ENCODE measurements at regions not wholly inside any gene's neighbourhood (a gene's known extent, or its start where the extent isn't known, plus 50 kb on each side); places are given as distances from the start of the nearest gene placed in this dataset.

DNA sequence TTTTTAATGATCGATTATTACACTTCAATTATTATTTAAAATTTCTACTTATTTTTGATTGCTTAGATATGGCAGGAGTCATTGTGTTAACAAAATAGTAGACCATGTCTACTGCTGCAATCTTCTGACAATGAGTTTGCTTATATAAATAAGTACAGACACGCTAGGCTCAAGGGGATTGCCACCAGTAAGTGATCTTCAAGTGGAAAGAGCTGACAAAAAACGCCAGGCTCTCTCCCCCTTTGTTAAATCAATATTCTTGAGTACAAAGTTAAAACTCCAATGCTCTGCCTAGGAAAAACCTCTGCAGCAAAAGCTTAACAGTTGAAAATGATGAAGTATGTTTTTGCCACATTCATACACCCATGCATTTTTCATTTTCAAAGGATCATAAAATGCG lies 738.1 kb downstream of the HDGFL1 start:
- TF ChIP-seq CTCF (IDR thresholded peaks at IDR 0.05) (no peak), POLR2A (IDR thresholded peaks at IDR 0.05) (no peak)
- Histone ChIP-seq H3K4me3 (replicated peaks in 1 of 3) (no peak overlapping the region), H3K27me3 (no peaks in the 10 kb centered on the region), H3K36me3 (no peaks in the 10 kb centered on the region), H3K27ac (peak overlapping the region in 1 of 3 donors; percentile 5), H3K9me3 (no peaks in the 10 kb centered on the region), H3K4me1 (peaks cover 18 to 22% of the 10 kb centered on the region in 2 donors)
- DNase-seq, result peak; percentile 52 to 60
- intact Hi-C loops (cut with DNase I), result no loop called here
- WGBS, 2 donors, result 34 to 50% methylated on average over 4 of the region's 4 CpGs

GRCh38 chr6:23308166-23308565 lies 738.8 kb downstream of the HDGFL1 start:
- Histone ChIP-seq H3K36me3 (no peaks in the 10 kb centered on the region), H3K27ac (peak overlapping the region in 2 of 3 donors; percentile 5 to 28), H3K4me3 (replicated peaks in 1 of 3) (no peak overlapping the region), H3K9me3 (no peaks in the 10 kb centered on the region), H3K27me3 (no peaks in the 10 kb centered on the region), H3K4me1 (peaks cover 18 to 22% of the 10 kb centered on the region in 2 donors)
- no peak for TF ChIP-seq CTCF (IDR thresholded peaks at IDR 0.05)
- no peak for TF ChIP-seq POLR2A (IDR thresholded peaks at IDR 0.05)
- WGBS, 2 donors, result 33 to 35% methylated on average over 3 of the region's 3 CpGs
- DNase-seq, result peak; percentile 77 to 85
- intact Hi-C loops (cut with DNase I), result no loop called here

DNA sequence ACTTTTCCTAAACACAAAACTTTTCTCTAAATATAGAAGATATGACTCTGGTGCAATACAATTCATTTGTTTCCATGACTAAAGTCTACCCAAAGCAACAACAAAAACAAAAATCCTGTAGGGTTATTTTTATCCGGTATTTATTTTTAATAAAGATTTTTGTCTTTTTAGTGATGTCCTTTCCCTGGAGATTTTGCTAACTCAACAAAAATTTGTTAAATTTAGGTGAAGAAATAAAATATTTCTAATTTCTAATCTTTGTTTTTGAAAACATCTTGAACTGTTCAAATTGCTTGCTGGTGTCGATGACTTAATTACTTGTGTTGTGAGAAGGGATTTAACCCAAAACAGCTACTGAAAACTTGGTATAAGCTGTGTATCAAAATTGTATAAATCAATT lies 741.8 kb downstream of the HDGFL1 start:
- TF ChIP-seq POLR2A (IDR thresholded peaks at IDR 0.05), result no peak
- TF ChIP-seq CTCF (IDR thresholded peaks at IDR 0.05), result no peak
- intact Hi-C loops (cut with DNase I), result no loop called here
- Histone ChIP-seq H3K36me3 (no peaks in the 10 kb centered on the region), H3K4me3 (replicated peaks in 1 of 3) (no peak overlapping the region), H3K27me3 (no peaks in the 10 kb centered on the region), H3K9me3 (no peaks in the 10 kb centered on the region), H3K4me1 (peaks cover 12 to 21% of the 10 kb centered on the region in 2 donors), H3K27ac (no peak overlapping the region)
- WGBS, 2 donors, result 80 to 89% methylated on average over 2 of the region's 2 CpGs
- DNase-seq, result no peak

DNA sequence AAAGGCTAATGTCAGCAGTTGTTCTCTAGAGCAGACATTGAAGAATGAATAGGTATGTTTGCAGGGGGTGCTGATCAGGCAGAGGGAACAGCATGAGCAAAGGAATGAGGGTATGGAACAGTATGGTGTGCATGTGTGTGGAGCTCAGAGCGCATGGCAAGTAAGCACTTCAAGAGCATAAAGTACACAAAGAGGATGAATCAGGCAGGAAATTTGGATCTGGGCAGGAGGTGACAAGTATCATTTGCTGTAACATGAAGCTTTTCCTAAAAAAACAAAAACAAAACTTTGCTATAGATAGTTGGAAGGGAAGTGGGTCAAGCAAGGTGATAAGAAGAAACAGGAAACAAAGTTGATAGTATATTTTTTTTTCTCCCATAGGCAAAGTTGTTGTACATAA lies 746.8 kb downstream of the HDGFL1 start:
- H3K9me3 ChIP-seq, result no peaks in the 10 kb centered on the region
- no peaks in the 10 kb centered on the region for H3K27me3 ChIP-seq
- H3K4me3 ChIP-seq (replicated peaks in 1 of 3), result no peak overlapping the region
- TF ChIP-seq CTCF (IDR thresholded peaks at IDR 0.05), result no peak
- TF ChIP-seq POLR2A (IDR thresholded peaks at IDR 0.05), result no peak
- H3K27ac ChIP-seq, result no peak overlapping the region
- intact Hi-C loops (cut with DNase I), result no loop called here
- WGBS, 2 donors, result 45 to 88% methylated on average over 1 of the region's 1 CpG
- H3K36me3 ChIP-seq, result no peaks in the 10 kb centered on the region
- H3K4me1 ChIP-seq, result no peaks in the 10 kb centered on the region
- DNase-seq, result no peak

DNA sequence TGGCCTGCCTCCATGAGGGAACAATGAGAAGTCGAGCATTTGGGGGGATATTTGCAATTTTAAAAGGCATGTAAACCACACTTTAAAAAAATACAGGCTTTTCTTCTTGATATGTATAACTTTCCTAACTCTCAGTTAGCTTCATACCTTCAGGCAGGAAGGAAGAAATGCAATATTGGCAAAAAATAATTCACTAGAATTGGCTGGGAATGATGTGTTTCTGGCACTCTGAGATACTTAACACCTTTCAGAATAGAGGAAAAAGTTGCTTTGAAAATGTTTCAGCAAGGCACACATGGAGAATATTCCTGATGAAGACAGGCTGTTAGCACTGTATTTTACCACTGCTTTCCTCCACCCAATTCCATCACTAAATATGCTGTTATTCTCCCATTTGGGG lies 747.6 kb downstream of the HDGFL1 start:
- TF ChIP-seq CTCF (IDR thresholded peaks at IDR 0.05), result no peak
- TF ChIP-seq POLR2A (IDR thresholded peaks at IDR 0.05), result no peak
- intact Hi-C loops (cut with DNase I), result no loop called here
- no peak overlapping the region for H3K27ac ChIP-seq
- no peaks in the 10 kb centered on the region for H3K4me1 ChIP-seq
- 81 to 92% methylated on average over 1 of the region's 1 CpG for WGBS, 2 donors
- no peak for DNase-seq
- H3K27me3 ChIP-seq, result no peaks in the 10 kb centered on the region
- no peaks in the 10 kb centered on the region for H3K9me3 ChIP-seq
- no peaks in the 10 kb centered on the region for H3K36me3 ChIP-seq
- H3K4me3 ChIP-seq (replicated peaks in 1 of 3), result no peak overlapping the region

Measured in thyroid gland (tissue), 4 donors.